ENCODE measurements at regions not wholly inside any gene's neighbourhood (a gene's known extent, or its start where the extent isn't known, plus 50 kb on each side); places are given as distances from the start of the nearest gene placed in this dataset.

DNA sequence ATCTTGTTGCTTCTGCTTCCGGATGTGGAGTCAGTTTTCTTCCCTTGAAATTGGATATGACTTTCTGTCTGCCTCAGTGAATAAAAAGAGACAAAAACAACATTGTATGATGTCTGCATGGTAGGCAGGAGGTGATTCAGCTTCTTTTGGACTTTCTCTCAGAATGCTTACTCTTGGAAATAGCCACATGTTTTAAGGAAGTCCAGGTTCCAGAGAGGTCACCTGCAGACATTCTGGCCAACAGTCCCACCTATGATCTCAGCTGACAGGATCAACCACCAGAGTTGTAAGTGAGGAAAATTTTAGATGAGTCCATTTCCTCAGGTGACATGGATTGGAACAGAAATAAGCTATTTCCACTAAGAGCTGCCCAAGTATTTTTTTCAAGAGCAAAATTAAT, 508.7 kb upstream of the FAM98A start:
- intact Hi-C loops (cut with micrococcal nuclease): no loop called here
- H3K4me1 ChIP-seq: no peaks in the 10 kb centered on the region
- no peak for TF ChIP-seq CTCF (IDR thresholded peaks at IDR 0.05; ENCODE audit: borderline replicate concordance)
- H3K9me3 ChIP-seq (replicated peaks): no peaks in the 10 kb centered on the region
- no peak overlapping the region for H3K4me3 ChIP-seq
- no peak overlapping the region for H3K27ac ChIP-seq (replicated peaks)
- H3K27me3 ChIP-seq (ENCODE audit: low read depth): no peaks in the 10 kb centered on the region
- DNase-seq: no peak
- H3K36me3 ChIP-seq: no peaks in the 10 kb centered on the region

GRCh38 chr2:34105006-34105767, 506.1 kb upstream of the FAM98A start:
- H3K27me3 ChIP-seq (ENCODE audit: low read depth): no peaks in the 10 kb centered on the region
- no peak overlapping the region for H3K27ac ChIP-seq (replicated peaks)
- intact Hi-C loops (cut with micrococcal nuclease): no loop called here
- H3K4me1 ChIP-seq: no peaks in the 10 kb centered on the region
- no peaks in the 10 kb centered on the region for H3K36me3 ChIP-seq
- H3K4me3 ChIP-seq: no peak overlapping the region
- H3K9me3 ChIP-seq (replicated peaks): no peaks in the 10 kb centered on the region
- no peak for TF ChIP-seq CTCF (IDR thresholded peaks at IDR 0.05; ENCODE audit: borderline replicate concordance)
- no peak for DNase-seq

- Histone ChIP-seq H3K4me1 (no peaks in the 10 kb centered on the region), H3K27me3 (ENCODE audit: low read depth) (no peaks in the 10 kb centered on the region), H3K4me3 (no peak overlapping the region), H3K9me3 (replicated peaks) (no peaks in the 10 kb centered on the region), H3K36me3 (no peaks in the 10 kb centered on the region), H3K27ac (replicated peaks) (no peak overlapping the region)
- TF ChIP-seq CTCF (IDR thresholded peaks at IDR 0.05; ENCODE audit: borderline replicate concordance): no peak
- no peak for DNase-seq
- intact Hi-C loops (cut with micrococcal nuclease): no loop called here
These were observed 505.5 kb upstream of the FAM98A start for GRCh38 chr2:34104601-34105000.

DNA sequence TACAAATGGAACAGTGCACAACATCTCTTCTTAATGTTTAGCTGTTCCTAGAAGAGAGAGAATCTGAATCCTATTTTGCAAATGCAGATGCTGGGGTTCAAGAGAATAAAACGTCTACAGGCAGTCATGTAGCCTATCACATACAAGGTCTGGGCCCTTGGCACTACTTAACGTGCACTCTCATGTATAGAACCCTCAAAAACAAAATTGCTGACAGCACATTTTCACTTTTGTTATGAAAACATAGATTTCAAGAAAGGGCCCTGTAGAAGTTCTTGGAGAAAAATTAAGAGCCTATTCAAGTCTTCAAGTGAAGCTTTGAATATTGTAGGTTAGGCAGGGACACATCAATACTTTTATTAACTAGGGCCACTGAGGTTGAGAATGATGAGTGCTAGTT, 504.3 kb upstream of the FAM98A start:
- Histone ChIP-seq H3K4me3 (no peak overlapping the region), H3K9me3 (replicated peaks) (no peaks in the 10 kb centered on the region), H3K36me3 (no peaks in the 10 kb centered on the region), H3K4me1 (no peaks in the 10 kb centered on the region), H3K27me3 (ENCODE audit: low read depth) (no peaks in the 10 kb centered on the region), H3K27ac (replicated peaks) (no peak overlapping the region)
- no peak for DNase-seq
- TF ChIP-seq CTCF (IDR thresholded peaks at IDR 0.05; ENCODE audit: borderline replicate concordance): no peak
- intact Hi-C loops (cut with micrococcal nuclease): no loop called here

DNA sequence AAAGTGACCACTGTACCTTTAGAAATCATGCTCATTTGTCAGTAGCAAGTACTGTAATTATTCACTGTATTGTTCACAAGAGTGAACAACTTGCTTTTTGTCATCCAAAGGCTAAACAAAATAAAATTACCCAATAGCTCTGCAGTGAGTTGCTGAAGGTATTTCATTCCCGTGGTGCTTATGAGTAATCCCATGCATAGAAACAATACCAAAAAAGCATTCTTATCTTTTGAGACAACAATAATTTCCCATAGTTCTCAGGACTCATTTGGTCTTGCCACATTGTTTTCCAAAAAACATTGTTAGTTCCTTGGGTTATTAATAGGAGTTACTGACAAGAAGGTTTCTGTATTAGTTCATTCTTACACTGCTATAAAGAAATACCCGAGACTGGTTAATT, 503.2 kb upstream of the FAM98A start:
- Histone ChIP-seq H3K4me1 (no peaks in the 10 kb centered on the region), H3K27ac (replicated peaks) (no peak overlapping the region), H3K27me3 (ENCODE audit: low read depth) (no peaks in the 10 kb centered on the region), H3K9me3 (replicated peaks) (no peaks in the 10 kb centered on the region), H3K4me3 (no peak overlapping the region), H3K36me3 (no peaks in the 10 kb centered on the region)
- no peak for TF ChIP-seq CTCF (IDR thresholded peaks at IDR 0.05; ENCODE audit: borderline replicate concordance)
- intact Hi-C loops (cut with micrococcal nuclease): no loop called here
- no peak for DNase-seq

Data from left ventricle myocardium inferior (tissue), 1 donor.